Tibial nerve (tissue), 4 donors: ENCODE measurements at regions not wholly inside any gene's neighbourhood (a gene's known extent, or its start where the extent isn't known, plus 50 kb on each side); places are given as distances from the start of the nearest gene placed in this dataset.

Experiments
- DNase-seq, 2 donors: peaks; one replicate each; pipeline ENCODE4 v3.0.0-alpha.2; 2019; ENCODE audit warnings: low spot score in 2 of 2
- H3K27ac ChIP-seq, 4 donors: fragments of 200-600 bp; sonication (generic) in 3 of 4; one replicate each; pipeline ENCODE4 v1.5.1; 2017 to 2019; ENCODE audit warnings: mild to moderate bottlenecking in 1 of 4
- H3K27me3 ChIP-seq, 2 donors: fragments of 200-600 bp; sonication (generic) in 1 of 2; one replicate each; pipeline versions ENCODE4 v1.5.1 to v1.6.0; 2017 to 2019
- H3K36me3 ChIP-seq, 3 donors: fragments of 200-600 bp; sonication (generic); one replicate each; pipeline ENCODE4 v1.5.1; 2018 to 2019
- H3K4me1 ChIP-seq, 4 donors: fragments of 200-600 bp; sonication (generic) in 3 of 4; one replicate each; pipeline ENCODE4 v1.5.1; 2017 to 2019
- H3K4me3 ChIP-seq, 4 donors: fragments of 200-600 bp; sonication (generic) in 3 of 4; one replicate each; pipeline ENCODE4 v1.5.1; 2017 to 2019; ENCODE audit warnings: mild to moderate bottlenecking in 1 of 4, moderate library complexity in 1 of 4
- H3K9me3 ChIP-seq, 4 donors: fragments of 200-600 bp; sonication (generic) in 3 of 4; one replicate each; pipeline ENCODE4 v1.5.1; 2017 to 2019
- EP300 ChIP-seq, 2 donors: sonication (generic); formaldehyde crosslinking; IDR thresholded peaks; one replicate each; pipeline ENCODE4 v1.6.1; 2017; ENCODE audit warnings: antibody characterized with exemption in 2 of 2, mild to moderate bottlenecking in 1 of 2
- POLR2A ChIP-seq, 2 donors: fragments of 450-650 bp; IDR thresholded peaks; one replicate each; pipeline ENCODE4 v1.6.1; 2017; ENCODE audit warnings: antibody characterized with exemption in 2 of 2, mild to moderate bottlenecking in 2 of 2, moderate library complexity in 2 of 2
- WGBS, 2 donors: methylation state at CpG; one replicate each; pipeline ENCODE4 v1.1.5; 2018; 5-methylcytosine and 5-hydroxymethylcytosine counted together
- TF ChIP-seq, protein P1 (sequence below), 5 experiments: fragments of 200-600 bp in 3 of 5; fragments of 450-650 bp in 2 of 5; sonication (generic) in 3 of 5; IDR thresholded peaks; one replicate each; pipeline ENCODE4 v1.5.1; 2016 to 2019; ENCODE audit warnings: antibody characterized with exemption in 5 of 5, mild to moderate bottlenecking in 3 of 5, moderate library complexity in 2 of 5

DNA sequence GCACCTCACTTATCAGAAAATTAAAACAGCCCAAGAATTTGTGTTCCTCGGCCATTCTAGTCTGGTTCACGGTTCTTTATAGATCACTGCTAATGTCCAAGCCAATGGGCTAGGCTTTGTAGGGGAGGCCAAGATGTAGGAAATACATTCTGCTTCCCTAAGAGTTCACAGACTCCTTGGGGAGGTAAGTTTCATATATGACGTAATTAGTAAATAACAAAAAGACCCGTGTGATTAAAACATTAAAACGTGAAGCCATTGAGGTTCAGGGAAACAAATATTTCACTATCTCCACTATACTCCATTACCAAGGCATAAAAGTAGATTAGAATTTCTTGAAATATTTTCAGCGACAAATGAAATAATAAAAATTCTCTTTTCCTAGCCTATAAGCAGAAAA, 272.5 kb upstream of the KLHL29 start:
- Histone ChIP-seq H3K27me3 (no peaks in the 10 kb centered on the region), H3K4me1 (no peaks in the 10 kb centered on the region), H3K9me3 (peaks cover 0 to 10% (median 0%) of the 10 kb centered on the region in 4 donors), H3K36me3 (no peaks in the 10 kb centered on the region), H3K27ac (no peak overlapping the region), H3K4me3 (no peak overlapping the region)
- TF ChIP-seq EP300 (IDR thresholded peaks at IDR 0.05) = no peak
- TF ChIP-seq POLR2A (IDR thresholded peaks at IDR 0.05) = no peak
- TF ChIP-seq, protein P1, sequence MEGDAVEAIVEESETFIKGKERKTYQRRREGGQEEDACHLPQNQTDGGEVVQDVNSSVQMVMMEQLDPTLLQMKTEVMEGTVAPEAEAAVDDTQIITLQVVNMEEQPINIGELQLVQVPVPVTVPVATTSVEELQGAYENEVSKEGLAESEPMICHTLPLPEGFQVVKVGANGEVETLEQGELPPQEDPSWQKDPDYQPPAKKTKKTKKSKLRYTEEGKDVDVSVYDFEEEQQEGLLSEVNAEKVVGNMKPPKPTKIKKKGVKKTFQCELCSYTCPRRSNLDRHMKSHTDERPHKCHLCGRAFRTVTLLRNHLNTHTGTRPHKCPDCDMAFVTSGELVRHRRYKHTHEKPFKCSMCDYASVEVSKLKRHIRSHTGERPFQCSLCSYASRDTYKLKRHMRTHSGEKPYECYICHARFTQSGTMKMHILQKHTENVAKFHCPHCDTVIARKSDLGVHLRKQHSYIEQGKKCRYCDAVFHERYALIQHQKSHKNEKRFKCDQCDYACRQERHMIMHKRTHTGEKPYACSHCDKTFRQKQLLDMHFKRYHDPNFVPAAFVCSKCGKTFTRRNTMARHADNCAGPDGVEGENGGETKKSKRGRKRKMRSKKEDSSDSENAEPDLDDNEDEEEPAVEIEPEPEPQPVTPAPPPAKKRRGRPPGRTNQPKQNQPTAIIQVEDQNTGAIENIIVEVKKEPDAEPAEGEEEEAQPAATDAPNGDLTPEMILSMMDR (IDR thresholded peaks at IDR 0.05) = no peak
- 91% methylated on average over 6 of the region's 6 CpGs for WGBS, 2 donors
- DNase-seq = no peak

DNA sequence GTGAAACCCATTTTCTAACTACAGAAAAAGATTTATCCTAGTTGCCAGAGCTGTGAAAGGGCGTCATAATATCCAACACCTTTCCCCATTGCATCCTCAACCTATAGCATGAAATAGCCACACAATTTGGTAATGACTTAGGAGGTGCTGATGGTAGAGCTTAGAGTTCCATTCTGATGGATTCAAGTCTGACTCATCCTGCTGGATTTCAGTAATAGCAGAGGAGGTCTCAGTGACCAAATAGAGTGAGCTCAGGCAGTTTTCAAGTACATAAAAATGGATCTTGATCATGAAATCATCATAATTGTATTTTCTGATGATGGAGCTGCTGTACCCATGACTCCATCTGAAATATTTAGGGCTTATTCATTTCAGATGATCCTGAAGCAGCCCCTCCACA, 270.7 kb upstream of the KLHL29 start:
- Histone ChIP-seq H3K27me3 (no peaks in the 10 kb centered on the region), H3K9me3 (peaks cover 0 to 10% (median 0%) of the 10 kb centered on the region in 4 donors), H3K36me3 (no peaks in the 10 kb centered on the region), H3K4me3 (no peak overlapping the region), H3K27ac (no peak overlapping the region), H3K4me1 (no peaks in the 10 kb centered on the region)
- no peak for TF ChIP-seq EP300 (IDR thresholded peaks at IDR 0.05)
- 79 to 89% methylated on average over 1 of the region's 1 CpG for WGBS, 2 donors
- no peak for DNase-seq

DNA sequence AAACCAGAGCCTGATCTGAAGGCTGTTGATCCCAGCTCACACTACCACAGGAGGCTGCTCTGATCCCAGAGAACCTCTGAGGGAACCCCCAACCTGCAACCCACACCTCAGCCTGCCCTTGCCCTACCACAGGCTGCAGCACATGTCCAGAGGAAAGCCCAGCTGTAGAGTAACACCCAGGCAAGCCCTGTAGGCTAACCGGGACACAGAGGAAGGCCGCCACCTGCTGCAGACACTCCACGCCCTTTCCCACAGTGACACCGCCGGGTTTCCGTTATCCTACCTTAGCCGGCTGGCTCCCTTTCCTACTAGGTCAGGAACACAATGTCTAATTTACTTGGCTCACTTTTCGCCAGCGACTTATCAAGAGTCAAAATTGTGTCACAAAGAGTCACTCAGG, 266.7 kb upstream of the KLHL29 start:
- DNase-seq = no peak
- no peaks in the 10 kb centered on the region for H3K27me3 ChIP-seq
- H3K36me3 ChIP-seq = no peaks in the 10 kb centered on the region
- no peak overlapping the region for H3K27ac ChIP-seq
- no peak overlapping the region for H3K4me3 ChIP-seq
- TF ChIP-seq, protein P1 (IDR thresholded peaks at IDR 0.05) = no peak
- no peak for TF ChIP-seq EP300 (IDR thresholded peaks at IDR 0.05)
- TF ChIP-seq POLR2A (IDR thresholded peaks at IDR 0.05) = no peak
- 95 to 96% methylated on average over 9 of the region's 9 CpGs for WGBS, 2 donors
- H3K4me1 ChIP-seq = no peaks in the 10 kb centered on the region
- no peaks in the 10 kb centered on the region for H3K9me3 ChIP-seq

DNA sequence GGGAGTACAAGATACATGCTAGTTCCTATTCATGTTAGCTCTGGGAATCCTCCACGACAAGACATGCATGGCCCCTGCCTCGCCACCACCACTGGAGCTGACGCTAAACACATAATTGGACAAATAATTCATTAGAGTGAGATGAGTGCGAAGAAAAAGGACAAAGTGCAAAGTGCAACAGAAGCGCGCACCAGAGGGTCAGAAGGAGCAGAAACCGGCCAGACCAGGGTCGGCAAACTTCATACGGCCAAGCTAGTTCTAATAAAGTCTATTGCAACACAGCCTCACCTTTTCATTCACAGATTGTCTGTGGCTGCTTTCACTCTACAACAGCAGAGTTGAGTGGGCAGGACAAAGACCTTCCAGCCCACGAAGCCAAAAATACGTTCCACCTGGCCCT, 266.1 kb upstream of the KLHL29 start:
- H3K36me3 ChIP-seq = no peaks in the 10 kb centered on the region
- H3K9me3 ChIP-seq = no peaks in the 10 kb centered on the region
- H3K4me1 ChIP-seq = no peaks in the 10 kb centered on the region
- no peaks in the 10 kb centered on the region for H3K27me3 ChIP-seq
- TF ChIP-seq EP300 (IDR thresholded peaks at IDR 0.05) (no peak), POLR2A (IDR thresholded peaks at IDR 0.05) (no peak)
- TF ChIP-seq, protein P1 (IDR thresholded peaks at IDR 0.05) = no peak
- H3K27ac ChIP-seq = no peak overlapping the region
- DNase-seq = no peak
- WGBS, 2 donors = 89 to 91% methylated on average over 11 of the region's 11 CpGs
- H3K4me3 ChIP-seq = no peak overlapping the region

DNA sequence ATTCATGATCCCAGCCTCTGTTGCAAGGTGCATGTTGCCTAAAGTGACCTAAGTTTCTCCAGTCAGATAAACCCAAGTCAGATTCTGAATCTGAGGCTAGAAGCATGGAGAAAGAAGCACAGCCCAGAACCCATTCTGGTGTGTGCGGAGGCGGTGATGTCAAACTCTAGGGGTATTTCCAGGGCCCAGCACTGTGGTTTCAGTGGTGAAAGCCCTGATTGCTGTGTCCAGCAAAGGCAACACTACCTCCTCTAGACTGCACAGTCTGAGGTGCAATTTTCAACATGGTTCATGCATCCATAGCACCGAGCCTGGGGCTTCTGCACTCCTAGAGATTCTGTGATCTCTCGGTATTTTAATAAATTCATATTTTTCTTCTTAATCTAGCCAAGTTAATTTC, 264.8 kb upstream of the KLHL29 start:
- Histone ChIP-seq H3K9me3 (no peaks in the 10 kb centered on the region), H3K36me3 (no peaks in the 10 kb centered on the region), H3K4me3 (no peak overlapping the region), H3K27me3 (no peaks in the 10 kb centered on the region), H3K27ac (no peak overlapping the region), H3K4me1 (no peaks in the 10 kb centered on the region)
- no peak for TF ChIP-seq EP300 (IDR thresholded peaks at IDR 0.05)
- TF ChIP-seq, protein P1 (IDR thresholded peaks at IDR 0.05) = no peak
- no peak for TF ChIP-seq POLR2A (IDR thresholded peaks at IDR 0.05)
- 89 to 96% methylated on average over 4 of the region's 4 CpGs for WGBS, 2 donors
- DNase-seq = no peak
